ENCODE measurements at regions not wholly inside any gene's neighbourhood (a gene's known extent, or its start where the extent isn't known, plus 50 kb on each side); places are given as distances from the start of the nearest gene placed in this dataset.

- Histone ChIP-seq H3K27ac (no peak overlapping the region), H3K27me3 (ENCODE audit: low read depth) (no peaks in the 10 kb centered on the region), H3K4me3 (no peak overlapping the region), H3K4me1 (no peaks in the 10 kb centered on the region), H3K36me3 (no peaks in the 10 kb centered on the region), H3K9me3 (no peaks in the 10 kb centered on the region)
- intact Hi-C loops (cut with DNase I) = no loop called here
- no peak for TF ChIP-seq CTCF (IDR thresholded peaks at IDR 0.05)
- ATAC-seq = no peak
- DNase-seq = no peak
These were observed 393.9 kb upstream of the SLC14A2 start for GRCh38 chr18:45221363-45221762.

GRCh38 chr18:45222180-45222579 lies 393.1 kb upstream of the SLC14A2 start:
- H3K9me3 ChIP-seq = no peaks in the 10 kb centered on the region
- intact Hi-C loops (cut with DNase I) = no loop called here
- H3K27me3 ChIP-seq (ENCODE audit: low read depth) = no peaks in the 10 kb centered on the region
- DNase-seq = no peak
- H3K4me1 ChIP-seq = no peaks in the 10 kb centered on the region
- no peak overlapping the region for H3K27ac ChIP-seq
- H3K36me3 ChIP-seq = no peaks in the 10 kb centered on the region
- ATAC-seq = no peak
- H3K4me3 ChIP-seq = no peak overlapping the region
- no peak for TF ChIP-seq CTCF (IDR thresholded peaks at IDR 0.05)

GRCh38 chr18:45227001-45227742 lies 388.1 kb upstream of the SLC14A2 start:
- H3K27ac ChIP-seq = no peak overlapping the region
- no peak for TF ChIP-seq CTCF (IDR thresholded peaks at IDR 0.05)
- DNase-seq (no peak), ATAC-seq (no peak)
- H3K27me3 ChIP-seq (ENCODE audit: low read depth) = no peaks in the 10 kb centered on the region
- H3K4me1 ChIP-seq = no peaks in the 10 kb centered on the region
- intact Hi-C loops (cut with DNase I) = no loop called here
- H3K9me3 ChIP-seq = no peaks in the 10 kb centered on the region
- no peak overlapping the region for H3K4me3 ChIP-seq
- no peaks in the 10 kb centered on the region for H3K36me3 ChIP-seq

GRCh38 chr18:45228796-45229388 lies 386.4 kb upstream of the SLC14A2 start:
- no peaks in the 10 kb centered on the region for H3K27me3 ChIP-seq (ENCODE audit: low read depth)
- DNase-seq (no peak), ATAC-seq (no peak)
- H3K4me1 ChIP-seq = no peaks in the 10 kb centered on the region
- TF ChIP-seq CTCF (IDR thresholded peaks at IDR 0.05) = no peak
- H3K27ac ChIP-seq = no peak overlapping the region
- no peaks in the 10 kb centered on the region for H3K9me3 ChIP-seq
- no peaks in the 10 kb centered on the region for H3K36me3 ChIP-seq
- no peak overlapping the region for H3K4me3 ChIP-seq
- intact Hi-C loops (cut with DNase I) = no loop called here

- Histone ChIP-seq H3K4me3 (no peak overlapping the region), H3K36me3 (no peaks in the 10 kb centered on the region), H3K4me1 (no peaks in the 10 kb centered on the region), H3K27me3 (ENCODE audit: low read depth) (no peaks in the 10 kb centered on the region), H3K9me3 (no peaks in the 10 kb centered on the region), H3K27ac (no peak overlapping the region)
- no peak for TF ChIP-seq CTCF (IDR thresholded peaks at IDR 0.05)
- DNase-seq = no peak
- no peak for ATAC-seq
- intact Hi-C loops (cut with DNase I) = no loop called here
These were observed 383.7 kb upstream of the SLC14A2 start for GRCh38 chr18:45231617-45232016.
